H1 (cell line): ENCODE measurements at regions not wholly inside any gene's neighbourhood (a gene's known extent, or its start where the extent isn't known, plus 50 kb on each side); places are given as distances from the start of the nearest gene placed in this dataset.

Experiments
- CTCF ChIA-PET: fragments of 300-600 bp; sonication (Branson Sonifier 250); formaldehyde crosslinking; loops from one replicate; lab custom pipeline; 2021; ENCODE audit not compliant: partially characterized antibody; lab: Charles Lee
- POLR2A ChIA-PET: fragments of 300-600 bp; sonication (Branson Sonifier 250); formaldehyde crosslinking; loops from one replicate; lab custom pipeline; 2021; ENCODE audit warnings: inconsistent platforms; ENCODE audit not compliant: partially characterized antibody; lab: Charles Lee
- DNase-seq, 2 experiments: peaks; one replicate each; pipeline versions ENCODE4 v3.0.0 to v3.0.0-alpha.2; 2010 to 2022; ENCODE audit warnings: low spot score in 2 of 2, low read depth in 1 of 2, mixed read lengths in 1 of 2
- FAIRE-seq: peaks from 2 replicates; lab custom pipeline; 2011; peaks lifted over from hg19 to GRCh38; lab: Jason Lieb, UNC
- H2AFZ ChIP-seq: 2 replicates; pipeline ENCODE4 v1.8.1; 2012; ENCODE audit warnings: low read length, inconsistent platforms
- H2AK5ac ChIP-seq: 2 replicates; pipeline ENCODE4 v1.6.1; 2013; ENCODE audit warnings: low read depth, low read length
- H2BK120ac ChIP-seq: replicated peaks from 2 replicates; pipeline ENCODE3; 2013; ENCODE audit warnings: low read depth, low read length, inconsistent platforms
- H2BK12ac ChIP-seq: 2 replicates; pipeline ENCODE4 v1.6.1; 2013; ENCODE audit warnings: low read depth, low read length
- H2BK15ac ChIP-seq: 2 replicates; pipeline ENCODE4 v1.6.1; 2013; ENCODE audit warnings: low read length
- H2BK20ac ChIP-seq: 2 replicates; pipeline ENCODE4 v1.6.1; 2013; ENCODE audit warnings: low read length
- H2BK5ac ChIP-seq: 2 replicates; pipeline ENCODE4 v1.6.1; 2013; ENCODE audit warnings: low read depth, low read length
- H3K14ac ChIP-seq: 2 replicates; pipeline ENCODE4 v1.6.1; 2013; ENCODE audit warnings: inconsistent platforms; ENCODE audit not compliant: insufficient read length
- H3K18ac ChIP-seq: 2 replicates; pipeline ENCODE4 v1.6.1; 2013; ENCODE audit warnings: low read length; ENCODE audit errors: extremely low read depth
- H3K23ac ChIP-seq: 2 replicates; pipeline ENCODE4 v1.6.1; 2013; ENCODE audit warnings: inconsistent platforms; ENCODE audit not compliant: insufficient read length
- H3K23me2 ChIP-seq: 2 replicates; pipeline ENCODE4 v1.6.1; 2013; ENCODE audit warnings: low read depth, low read length
- H3K27ac ChIP-seq: 2 replicates; pipeline ENCODE4 v1.6.1; 2011; ENCODE audit warnings: low read depth, low read length, inconsistent platforms
- H3K27me3 ChIP-seq, 4 experiments: replicated peaks in 1 of 4; 1 replicate in 1 of 4; 2 replicates in 3 of 4; pipeline versions ENCODE4 v1.6.1 to v1.8.1; 2011 to 2013; ENCODE audit warnings: low read length in 3 of 4, mild to moderate bottlenecking in 3 of 4, inconsistent platforms in 2 of 4, mixed read lengths in 2 of 4, moderate library complexity in 1 of 4; ENCODE audit not compliant: control insufficient read depth in 3 of 4, insufficient read depth in 3 of 4; ENCODE audit errors: extremely low read depth in 1 of 4
- H3K36me3 ChIP-seq, 4 experiments: 2 replicates each; pipeline versions ENCODE4 v1.6.1 to v1.8.1; 2011 to 2013; ENCODE audit warnings: mild to moderate bottlenecking in 4 of 4, low read length in 3 of 4, moderate library complexity in 2 of 4, control low read depth in 1 of 4, inconsistent platforms in 1 of 4; ENCODE audit not compliant: insufficient read depth in 4 of 4, control insufficient read depth in 2 of 4
- H3K4ac ChIP-seq: replicated peaks from 2 replicates; pipeline ENCODE3; 2013; ENCODE audit warnings: low read length, low read depth, mixed read lengths, inconsistent platforms; ENCODE audit not compliant: insufficient read length
- H3K4me1 ChIP-seq, 4 experiments: replicated peaks in 1 of 4; 1 replicate in 1 of 4; 2 replicates in 3 of 4; pipeline versions ENCODE4 v1.6.1 to v1.8.1; 2011 to 2013; ENCODE audit warnings: low read length in 3 of 4, inconsistent platforms in 2 of 4, mixed read lengths in 1 of 4; ENCODE audit not compliant: insufficient read depth in 4 of 4, control insufficient read depth in 3 of 4
- H3K4me2 ChIP-seq, 2 experiments: 2 replicates each; pipeline versions ENCODE4 v1.6.1 to v1.8.1; 2011 to 2013; ENCODE audit warnings: low read depth in 2 of 2, low read length in 2 of 2, control low read depth in 1 of 2, inconsistent platforms in 1 of 2, mild to moderate bottlenecking in 1 of 2; ENCODE audit not compliant: insufficient read depth in 1 of 2
- H3K4me3 ChIP-seq, 4 experiments: fragments of 200-600, 300-600 bp in 1 of 4; sonication (generic), shearing (Covaris generic), sonication (Bioruptor Twin) in 1 of 4; 2 replicates each; pipeline versions ENCODE4 v1.5.1 to v1.8.1; 2011 to 2016; ENCODE audit warnings: low read length in 4 of 4, low read depth in 3 of 4, control low read depth in 2 of 4, inconsistent platforms in 2 of 4, mild to moderate bottlenecking in 2 of 4, mixed read lengths in 1 of 4, moderate library complexity in 1 of 4; ENCODE audit not compliant: insufficient read depth in 2 of 4; ENCODE audit errors: extremely low read depth in 1 of 4
- H3K56ac ChIP-seq: replicated peaks from 2 replicates; pipeline ENCODE3; 2013; ENCODE audit warnings: low read depth, mild to moderate bottlenecking, mixed read lengths, low read length, inconsistent platforms; ENCODE audit not compliant: insufficient read length
- H3K79me1 ChIP-seq: 2 replicates; pipeline ENCODE4 v1.6.1; 2013; ENCODE audit warnings: low read depth, low read length, control low read depth
- H3K79me2 ChIP-seq, 2 experiments: 2 replicates each; pipeline versions ENCODE4 v1.6.1 to v1.8.1; 2012 to 2013; ENCODE audit warnings: low read length in 2 of 2, mild to moderate bottlenecking in 2 of 2, inconsistent platforms in 1 of 2; ENCODE audit not compliant: insufficient read depth in 2 of 2, control insufficient read depth in 1 of 2
- H3K9ac ChIP-seq, 4 experiments: replicated peaks in 1 of 4; 1 replicate in 1 of 4; 2 replicates in 3 of 4; pipeline versions ENCODE4 v1.6.1 to v1.8.1; 2011 to 2013; ENCODE audit warnings: low read depth in 3 of 4, low read length in 3 of 4, control low read depth in 2 of 4, mild to moderate bottlenecking in 2 of 4, moderate library complexity in 2 of 4, inconsistent platforms in 1 of 4; ENCODE audit errors: extremely low read depth in 1 of 4
- H3K9me3 ChIP-seq, 2 experiments: 2 replicates each; pipeline versions ENCODE4 v1.6.1 to v1.8.1; 2012 to 2013; ENCODE audit warnings: mild to moderate bottlenecking in 2 of 2, moderate library complexity in 2 of 2, control low read depth in 1 of 2, inconsistent platforms in 1 of 2, low read depth in 1 of 2, low read length in 1 of 2, mixed read lengths in 1 of 2; ENCODE audit not compliant: insufficient read depth in 2 of 2
- H4K20me1 ChIP-seq, 2 experiments: replicated peaks in 1 of 2; 2 replicates each; pipeline versions ENCODE3 to v1.8.1; 2011 to 2013; ENCODE audit warnings: inconsistent platforms in 2 of 2, low read length in 2 of 2, mild to moderate bottlenecking in 1 of 2; ENCODE audit not compliant: insufficient read depth in 2 of 2, control insufficient read depth in 1 of 2
- H4K5ac ChIP-seq: 2 replicates; pipeline ENCODE4 v1.6.1; 2013; ENCODE audit warnings: low read length, low read depth, mixed read lengths, inconsistent platforms; ENCODE audit not compliant: insufficient read length
- H4K8ac ChIP-seq: 2 replicates; pipeline ENCODE4 v1.8.0; 2013; ENCODE audit warnings: mild to moderate bottlenecking, moderate library complexity, low read length, inconsistent platforms; ENCODE audit not compliant: insufficient read depth; ENCODE audit errors: extremely low read depth
- H4K91ac ChIP-seq: replicated peaks from 2 replicates; pipeline ENCODE3; 2013; ENCODE audit warnings: low read length, mixed read lengths, inconsistent platforms; ENCODE audit not compliant: insufficient read length
- BRCA1 ChIP-seq: IDR thresholded peaks from 2 replicates; pipeline ENCODE4 v1.6.1; 2012; ENCODE audit warnings: low read depth, low read length, improper control_type of control experiment
- CBX5 ChIP-seq: fragments of 300-800, 300-1000 bp; sonication (generic); IDR thresholded peaks from 2 replicates; pipeline ENCODE4 v1.7.1; 2016; ENCODE audit warnings: antibody characterized with exemption, low read length, low read depth
- CEBPB ChIP-seq: IDR thresholded peaks from 2 replicates; pipeline ENCODE4 v1.6.1; 2012; ENCODE audit warnings: low read depth, low read length
- CHD1 ChIP-seq: IDR thresholded peaks from 2 replicates; pipeline ENCODE4 v1.6.1; 2012; ENCODE audit warnings: low read depth, low read length, improper control_type of control experiment
- CREB1 ChIP-seq: IDR thresholded peaks from 2 replicates; pipeline ENCODE4 v1.6.1; 2012; ENCODE audit warnings: inconsistent platforms
- EP300 ChIP-seq, 2 experiments: IDR thresholded peaks; 1 replicate in 1 of 2; 2 replicates in 1 of 2; pipeline ENCODE4 v1.6.1; 2011 to 2012; ENCODE audit warnings: low read depth in 2 of 2, low read length in 2 of 2, mild to moderate bottlenecking in 2 of 2, borderline replicate concordance in 1 of 2, inconsistent platforms in 1 of 2, moderate library complexity in 1 of 2
- FOSL1 ChIP-seq: IDR thresholded peaks from 2 replicates; pipeline ENCODE4 v1.6.1; 2011; ENCODE audit warnings: mild to moderate bottlenecking, low read depth, low read length, moderate library complexity; ENCODE audit not compliant: insufficient read depth
- HDAC6 ChIP-seq: IDR thresholded peaks from one replicate; pipeline ENCODE4 v1.7.1; 2012; ENCODE audit warnings: low read depth, mild to moderate bottlenecking, inconsistent platforms, low read length, moderate library complexity
- MAFK ChIP-seq: IDR thresholded peaks from 2 replicates; pipeline ENCODE4 v1.6.1; 2012; ENCODE audit warnings: low read depth, mild to moderate bottlenecking, improper control_type of control experiment, low read length
- RXRA ChIP-seq: IDR thresholded peaks from 2 replicates; pipeline ENCODE4 v1.6.1; 2011; ENCODE audit warnings: low read depth, mild to moderate bottlenecking, low read length, moderate library complexity; ENCODE audit not compliant: insufficient read depth
- WGBS, 2 experiments: shearing (Covaris generic) in 1 of 2; methylation state at CpG; one replicate each; pipeline versions ENCODE4 v1.1.6 to v1.1.7; 2013 to 2015; ENCODE audit warnings: low lambda C conversion rate in 2 of 2, mixed read lengths in 2 of 2, inconsistent platforms in 1 of 2, low coverage in 1 of 2, missing lambda C conversion rate in 1 of 2; ENCODE audit not compliant: insufficient replicate concordance in 2 of 2, insufficient coverage in 1 of 2, insufficient read length in 1 of 2; ENCODE audit errors: extremely low coverage in 1 of 2, missing lambda C conversion rate in 1 of 2; 5-methylcytosine and 5-hydroxymethylcytosine counted together
- TF ChIP-seq, protein P1 (sequence below), 3 experiments: IDR thresholded peaks; 1 replicate in 2 of 3; 2 replicates in 1 of 3; pipeline versions ENCODE4 v1.5.1 to v1.6.1; 2011; ENCODE audit warnings: low read length in 3 of 3, mild to moderate bottlenecking in 3 of 3, inconsistent platforms in 2 of 3, low read depth in 1 of 3, moderate library complexity in 1 of 3; ENCODE audit not compliant: insufficient read depth in 1 of 3; ENCODE audit errors: control extremely low read depth in 1 of 3
- TF ChIP-seq, protein P2 (sequence below): IDR thresholded peaks from 2 replicates; pipeline ENCODE4 v1.6.1; 2011; ENCODE audit warnings: low read length, improper control_type of control experiment

DNA sequence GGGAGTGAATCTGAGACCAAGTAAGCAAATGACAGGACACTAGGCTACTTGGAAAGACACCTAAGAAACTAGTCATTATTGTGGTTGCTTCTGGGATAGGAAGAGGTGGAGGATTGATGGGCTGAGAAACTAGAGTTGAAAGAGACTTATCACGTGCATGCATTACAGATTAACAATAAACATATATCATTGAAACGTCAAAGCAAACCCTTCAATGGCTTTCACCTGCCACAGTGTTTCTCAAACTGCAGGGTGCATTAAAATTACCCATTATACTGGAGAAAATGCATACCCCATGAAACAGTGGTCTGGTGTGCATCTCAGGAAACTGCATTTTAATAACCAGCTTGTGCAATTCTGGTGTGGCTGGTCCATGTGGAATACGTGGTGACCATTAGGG is 318.8 kb downstream of the SMAD2 start:
- Histone ChIP-seq H3K79me2 (no peaks in the 10 kb centered on the region), H3K4ac (no peak overlapping the region), H3K9me3 (no peaks in the 10 kb centered on the region), H3K79me1 (no peaks in the 10 kb centered on the region), H3K4me2 (no peak overlapping the region), H3K23me2 (no peaks in the 10 kb centered on the region), H3K27ac (no peak overlapping the region), H3K4me3 (no peak overlapping the region), H3K18ac (no peak overlapping the region), H3K14ac (no peak overlapping the region), H4K91ac (no peak overlapping the region), H2BK5ac (no peak overlapping the region), H4K20me1 (no peaks in the 10 kb centered on the region), H2AK5ac (no peak overlapping the region), H4K8ac (no peak overlapping the region), H3K56ac (no peak overlapping the region), H2BK20ac (no peak overlapping the region), H4K5ac (no peak overlapping the region), H3K4me1 (no peaks in the 10 kb centered on the region), H2BK120ac (no peak overlapping the region), H2BK15ac (no peak overlapping the region), H3K27me3 (no peaks in the 10 kb centered on the region), H3K36me3 (no peaks in the 10 kb centered on the region), H2AFZ (no peak overlapping the region), H3K23ac (no peak overlapping the region), H3K9ac (no peak overlapping the region), H2BK12ac (no peak overlapping the region)
- ChIA-PET CTCF (interaction anchor here (1.2 to 1.9 kb wide), 2 partner anchors 10 to 14 kb away, joined by 4 to 5 read pairs; no protein-coding TSS in a partner anchor), POLR2A (no interaction called here)
- DNase-seq (no peak), FAIRE-seq (no peak)
- 63% methylated on average over 3 of the region's 3 CpGs; no CpG with 5 or more reads in 1 of the 2 experiments for WGBS, 2 experiments
- TF ChIP-seq CEBPB (no peak), EP300 (IDR thresholded peaks at IDR 0.05; ENCODE audit: borderline replicate concordance in 1 of 2, low read depth in 2 of 2, low read length in 2 of 2) (no peak), CREB1 (no peak), RXRA (no peak), HDAC6 (no peak), CHD1 (no peak), MAFK (no peak), BRCA1 (no peak), FOSL1 (no peak), CBX5 (no peak)
- TF ChIP-seq, protein P1, sequence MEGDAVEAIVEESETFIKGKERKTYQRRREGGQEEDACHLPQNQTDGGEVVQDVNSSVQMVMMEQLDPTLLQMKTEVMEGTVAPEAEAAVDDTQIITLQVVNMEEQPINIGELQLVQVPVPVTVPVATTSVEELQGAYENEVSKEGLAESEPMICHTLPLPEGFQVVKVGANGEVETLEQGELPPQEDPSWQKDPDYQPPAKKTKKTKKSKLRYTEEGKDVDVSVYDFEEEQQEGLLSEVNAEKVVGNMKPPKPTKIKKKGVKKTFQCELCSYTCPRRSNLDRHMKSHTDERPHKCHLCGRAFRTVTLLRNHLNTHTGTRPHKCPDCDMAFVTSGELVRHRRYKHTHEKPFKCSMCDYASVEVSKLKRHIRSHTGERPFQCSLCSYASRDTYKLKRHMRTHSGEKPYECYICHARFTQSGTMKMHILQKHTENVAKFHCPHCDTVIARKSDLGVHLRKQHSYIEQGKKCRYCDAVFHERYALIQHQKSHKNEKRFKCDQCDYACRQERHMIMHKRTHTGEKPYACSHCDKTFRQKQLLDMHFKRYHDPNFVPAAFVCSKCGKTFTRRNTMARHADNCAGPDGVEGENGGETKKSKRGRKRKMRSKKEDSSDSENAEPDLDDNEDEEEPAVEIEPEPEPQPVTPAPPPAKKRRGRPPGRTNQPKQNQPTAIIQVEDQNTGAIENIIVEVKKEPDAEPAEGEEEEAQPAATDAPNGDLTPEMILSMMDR (IDR thresholded peaks at IDR 0.05; ENCODE audit: control extremely low read depth in 1 of 3, insufficient read depth in 1 of 3, low read depth in 1 of 3, low read length in 3 of 3), result no peak
- TF ChIP-seq, protein P2, sequence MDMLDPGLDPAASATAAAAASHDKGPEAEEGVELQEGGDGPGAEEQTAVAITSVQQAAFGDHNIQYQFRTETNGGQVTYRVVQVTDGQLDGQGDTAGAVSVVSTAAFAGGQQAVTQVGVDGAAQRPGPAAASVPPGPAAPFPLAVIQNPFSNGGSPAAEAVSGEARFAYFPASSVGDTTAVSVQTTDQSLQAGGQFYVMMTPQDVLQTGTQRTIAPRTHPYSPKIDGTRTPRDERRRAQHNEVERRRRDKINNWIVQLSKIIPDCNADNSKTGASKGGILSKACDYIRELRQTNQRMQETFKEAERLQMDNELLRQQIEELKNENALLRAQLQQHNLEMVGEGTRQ, result no peak
